Stimulated activated CD4-positive, alpha-beta T cell treated with anti-CD3 and anti-CD28 coated beads, Interleukin-1b, Interleukin-23, amount 100 ng/mL, for 24 hours (primary cell): ENCODE measurements at regions not wholly inside any gene's neighbourhood (a gene's known extent, or its start where the extent isn't known, plus 50 kb on each side); places are given as distances from the start of the nearest gene placed in this dataset.

Experiments
- DNase-seq, 4 experiments: peaks; one replicate each; pipeline ENCODE4 v3.0.0-alpha.2; 2020; ENCODE audit warnings: low read depth in 4 of 4, low spot score in 1 of 4

DNA sequence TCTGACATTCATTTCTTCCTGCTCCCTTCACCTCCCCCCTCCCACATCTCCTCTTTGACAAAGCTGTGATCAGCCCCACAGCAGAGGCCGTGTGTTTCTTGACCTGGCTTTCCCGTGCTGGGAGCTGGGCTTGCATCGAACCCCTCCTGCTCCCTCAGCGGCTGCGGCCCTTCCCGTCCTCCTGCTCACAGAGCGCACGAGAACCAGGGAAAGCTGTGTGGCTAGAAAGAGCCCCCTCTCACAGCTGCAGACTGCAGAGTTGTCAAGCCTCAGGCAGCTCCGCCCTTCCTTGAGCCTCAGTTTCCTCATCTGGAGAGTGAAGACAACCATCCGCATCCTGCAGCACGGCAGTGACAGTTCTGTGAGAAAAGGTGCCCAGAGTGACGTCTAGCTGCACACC lies 65.7 kb upstream of the GLI2 start:
- DNase-seq: no peak

DNA sequence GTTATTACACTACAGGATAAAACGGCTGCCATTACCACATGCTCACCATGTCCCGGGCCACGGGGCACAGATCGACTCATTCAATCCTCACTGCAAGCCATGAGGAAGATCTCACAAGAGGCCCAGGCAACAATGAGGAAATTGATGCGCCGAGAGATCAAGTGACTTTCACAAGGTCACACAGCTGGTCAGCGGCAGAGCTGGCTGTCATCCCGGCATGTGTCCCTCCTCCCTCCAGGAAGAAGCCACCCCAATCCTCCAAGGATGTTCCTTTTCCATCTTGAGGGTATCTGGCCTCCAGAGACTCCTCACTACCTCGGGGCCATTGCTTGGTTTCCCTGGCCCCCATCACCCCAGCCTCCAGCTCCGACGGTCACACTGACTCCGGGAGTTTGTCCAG lies 65.3 kb upstream of the GLI2 start:
- no peak for DNase-seq

DNA sequence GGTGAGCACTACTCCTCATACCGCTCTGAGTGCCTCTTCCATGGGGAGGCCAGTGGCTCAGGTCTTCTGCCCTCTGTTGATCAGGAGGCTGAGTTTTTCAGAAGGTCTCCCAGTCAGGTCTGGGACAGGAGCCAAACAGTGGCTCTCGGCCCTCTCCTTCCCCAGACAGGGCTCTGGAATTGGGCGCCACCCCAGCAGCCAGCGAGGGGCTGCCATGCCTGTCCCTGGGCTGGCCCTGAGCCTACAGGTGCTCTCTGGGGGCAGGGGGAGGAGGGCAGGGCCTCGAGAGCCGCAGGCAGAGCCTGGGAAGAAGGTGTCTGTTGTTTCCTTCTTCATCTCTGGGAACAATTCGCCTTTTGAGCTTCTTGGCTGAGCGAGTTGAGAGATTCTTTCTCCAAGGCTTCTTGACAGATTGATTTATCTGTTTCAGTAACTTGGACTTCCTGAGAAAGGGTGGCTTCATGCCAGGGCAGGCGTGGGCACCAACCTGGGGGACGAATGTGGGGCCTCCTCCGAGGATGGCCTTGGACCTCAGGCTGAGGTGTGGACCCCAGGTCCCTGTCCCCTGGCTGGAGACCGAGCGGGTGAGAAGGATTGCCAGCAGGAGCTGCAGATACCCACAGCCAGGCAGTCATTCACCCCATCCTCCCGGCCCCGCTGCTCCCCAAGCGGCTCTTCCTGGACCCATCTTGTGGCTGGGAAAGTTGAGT lies 64.7 kb upstream of the GLI2 start:
- no peak for DNase-seq

DNA sequence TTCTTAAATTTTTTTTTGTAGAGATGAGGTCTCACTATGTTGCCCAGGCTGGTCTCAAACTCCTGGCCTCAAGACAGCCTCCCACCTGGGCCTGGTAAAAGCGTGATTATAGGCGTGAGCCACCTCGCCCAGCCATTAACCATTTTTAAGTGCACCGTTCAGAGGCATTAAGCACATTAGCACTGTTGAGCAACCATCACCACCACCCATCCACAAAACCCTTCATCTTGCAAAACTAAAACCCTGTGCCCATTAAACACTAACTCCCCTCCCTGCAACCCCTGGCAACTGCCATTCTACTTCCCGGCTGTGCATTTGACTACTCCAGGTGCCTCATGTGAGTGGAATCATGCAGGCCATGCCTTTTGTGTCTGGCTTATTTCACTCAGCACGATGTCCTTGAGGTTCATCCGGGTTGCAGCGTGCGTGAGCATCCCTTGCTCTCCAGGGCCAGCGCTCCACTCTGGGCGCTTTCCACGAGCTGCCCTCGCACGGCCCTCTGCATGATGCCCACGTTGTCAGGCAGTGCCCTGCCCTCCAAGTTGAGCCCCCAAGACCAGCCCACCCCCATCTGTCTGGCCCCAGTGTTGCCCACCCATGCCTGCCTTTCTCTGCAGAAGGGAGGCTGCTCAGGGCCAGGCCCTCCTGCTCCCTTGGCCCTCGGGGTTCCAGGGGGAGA lies 63.0 kb upstream of the GLI2 start:
- no peak for DNase-seq

DNA sequence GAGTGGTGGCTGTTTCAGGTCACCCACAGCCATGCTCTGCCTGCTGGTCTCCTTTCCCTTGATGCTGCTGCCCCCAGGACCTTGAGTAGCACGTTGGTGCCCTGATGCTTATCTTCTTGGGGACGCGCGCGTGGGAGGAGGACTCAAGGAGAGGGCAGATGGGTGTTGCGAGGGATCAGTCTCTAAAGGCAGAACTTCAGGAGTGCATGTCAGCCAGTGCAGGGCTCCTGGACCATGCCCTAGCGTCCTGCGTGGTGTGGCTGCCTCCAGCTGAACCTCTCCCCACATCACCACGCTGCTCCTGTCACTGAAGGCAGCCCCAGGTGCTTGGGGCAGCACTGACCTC lies 62.5 kb upstream of the GLI2 start:
- no peak for DNase-seq

DNA sequence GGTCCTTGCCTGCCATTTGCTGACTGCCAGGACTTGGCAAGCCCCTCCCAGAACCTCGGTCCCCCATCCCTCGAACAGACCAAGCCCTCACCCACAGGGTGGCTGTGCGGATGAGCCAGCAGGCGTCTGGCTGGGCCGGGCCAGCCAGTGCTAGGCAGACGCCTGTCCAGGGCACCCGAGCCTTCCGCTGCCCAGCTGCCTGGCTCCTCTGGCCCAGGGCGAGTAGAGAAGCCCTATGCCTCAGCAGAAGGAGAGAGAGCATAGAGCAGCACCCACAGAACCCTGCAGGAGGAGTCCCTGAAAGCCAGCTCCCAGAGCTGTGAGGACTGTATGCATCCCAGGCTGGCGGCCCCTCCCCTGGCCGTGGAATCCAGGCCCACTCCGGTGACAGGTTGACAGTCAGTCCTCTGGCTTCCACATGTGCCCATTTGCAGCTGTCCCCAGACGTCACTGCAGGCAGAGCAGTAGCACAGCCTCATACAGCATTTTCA lies 62.1 kb upstream of the GLI2 start:
- DNase-seq: no peak

DNA sequence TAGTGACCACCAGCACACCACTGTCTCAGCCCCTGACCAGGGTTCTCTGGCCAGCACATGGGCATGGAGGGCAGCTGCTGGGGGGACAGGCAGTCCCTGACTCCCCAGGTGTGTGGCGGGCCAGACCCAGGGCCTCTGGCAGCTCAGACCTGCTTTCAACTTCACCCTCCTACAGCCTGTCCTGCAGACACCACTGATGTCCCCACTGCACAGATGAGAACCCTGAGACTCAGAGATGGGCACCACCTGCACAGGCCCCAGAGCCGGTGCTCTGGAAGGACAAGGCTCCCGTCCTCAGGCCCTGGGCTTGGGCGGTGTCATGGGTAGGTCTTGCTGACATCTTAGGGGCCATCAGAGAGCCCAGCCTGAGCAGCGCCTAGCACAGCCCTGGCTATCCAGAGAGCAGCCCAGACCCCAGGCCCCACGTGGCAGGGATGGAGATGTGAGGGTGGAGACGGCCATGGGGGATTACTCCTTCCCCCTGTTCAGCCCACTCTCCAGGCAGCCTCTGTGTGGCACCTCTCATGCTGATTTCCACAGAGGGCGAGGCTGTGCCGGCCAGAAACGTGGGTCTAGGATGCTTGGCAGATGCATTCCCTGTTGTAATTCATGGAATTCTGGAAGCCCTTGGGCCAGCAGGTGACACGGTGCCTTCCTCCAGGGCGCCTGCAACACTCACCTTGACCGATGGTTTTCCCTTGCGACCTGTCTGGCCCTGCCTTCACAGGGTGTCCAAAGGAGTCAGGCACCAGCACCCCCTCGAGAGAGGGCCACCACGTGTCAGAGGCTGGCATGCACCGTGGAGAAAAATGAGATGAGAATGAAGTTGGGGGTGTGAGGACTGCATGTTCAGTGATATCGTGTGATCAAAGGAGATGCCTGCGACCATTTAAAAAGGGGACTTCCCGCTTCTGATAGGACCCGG lies 61.2 kb upstream of the GLI2 start:
- DNase-seq: no peak

DNA sequence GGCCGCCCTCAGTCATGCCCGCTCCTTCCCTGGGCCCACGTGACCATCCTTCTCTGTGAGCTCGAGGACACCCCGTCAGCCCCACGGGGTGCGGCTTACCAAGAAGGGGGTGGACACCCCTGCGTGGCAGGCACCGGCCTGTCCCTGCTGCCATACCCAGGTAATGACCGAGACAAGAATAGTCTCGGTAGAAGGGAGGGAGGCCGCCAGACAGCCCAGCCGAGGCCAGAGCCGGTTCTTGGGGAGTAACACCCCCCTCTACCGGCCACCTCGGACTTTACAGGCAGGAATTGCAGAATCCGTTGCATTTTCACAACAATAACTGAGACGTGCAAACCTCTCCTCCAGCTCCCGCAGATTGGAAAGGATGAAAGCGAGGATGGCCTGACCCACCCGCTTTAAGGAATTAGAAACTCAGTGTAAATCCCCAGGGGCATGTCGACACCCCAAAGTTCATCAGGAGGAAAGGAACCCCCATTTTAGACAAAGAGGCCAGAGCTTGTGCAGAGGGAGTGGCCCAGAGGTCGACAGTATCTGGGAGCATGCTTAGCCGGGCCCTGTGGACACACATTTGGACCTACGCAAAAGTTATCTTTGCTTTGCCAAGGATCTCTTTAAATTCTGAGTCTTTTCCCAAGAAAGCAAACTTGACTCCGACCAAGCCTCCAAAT lies 60.1 kb upstream of the GLI2 start:
- peak in 3 of 4 experiments; percentile 13 to 37 (median 21) for DNase-seq

DNA sequence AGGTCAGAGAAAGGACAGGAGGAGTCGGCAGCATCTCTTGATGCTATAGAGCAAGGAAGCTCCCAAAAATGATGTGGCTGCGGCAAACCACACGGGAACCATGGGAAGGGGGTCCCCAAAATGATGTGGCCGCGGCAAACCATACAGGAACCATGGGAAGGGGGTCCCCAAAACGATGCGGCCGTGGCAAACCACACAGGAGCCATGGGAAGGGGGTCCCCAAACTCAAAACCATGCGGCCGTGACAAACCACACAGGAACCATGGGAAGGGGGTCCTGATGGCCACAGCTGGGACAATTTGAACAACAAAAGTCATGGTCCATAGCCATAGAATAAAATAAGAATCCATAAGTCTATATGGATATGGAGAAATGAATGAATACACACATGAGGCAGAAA lies 58.4 kb upstream of the GLI2 start:
- no peak for DNase-seq

DNA sequence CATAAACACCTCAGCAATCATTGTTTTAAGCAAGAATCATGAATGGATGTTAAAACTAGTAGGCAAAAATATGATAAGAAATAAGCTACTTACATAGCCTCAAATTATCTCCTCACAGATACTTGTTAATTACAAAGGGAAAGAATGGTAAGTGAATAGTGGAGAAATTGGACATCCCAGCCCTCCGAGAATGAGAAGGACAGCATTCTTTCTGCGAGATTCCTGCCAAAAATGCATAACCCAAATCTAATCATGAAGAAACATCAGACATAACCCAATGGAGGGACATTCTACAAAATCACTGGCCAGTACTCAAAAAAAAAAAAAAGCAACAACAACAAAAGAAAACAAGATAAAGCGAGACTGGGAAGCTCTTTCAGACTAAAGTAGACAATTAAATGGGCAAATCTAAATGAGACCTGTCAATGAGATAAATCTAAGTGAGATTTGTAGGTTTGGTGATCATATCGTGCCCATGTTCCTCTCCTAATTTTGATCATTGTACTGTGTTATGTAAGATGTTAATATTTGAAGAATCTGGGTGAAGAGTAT lies 57.9 kb upstream of the GLI2 start:
- no peak for DNase-seq

DNA sequence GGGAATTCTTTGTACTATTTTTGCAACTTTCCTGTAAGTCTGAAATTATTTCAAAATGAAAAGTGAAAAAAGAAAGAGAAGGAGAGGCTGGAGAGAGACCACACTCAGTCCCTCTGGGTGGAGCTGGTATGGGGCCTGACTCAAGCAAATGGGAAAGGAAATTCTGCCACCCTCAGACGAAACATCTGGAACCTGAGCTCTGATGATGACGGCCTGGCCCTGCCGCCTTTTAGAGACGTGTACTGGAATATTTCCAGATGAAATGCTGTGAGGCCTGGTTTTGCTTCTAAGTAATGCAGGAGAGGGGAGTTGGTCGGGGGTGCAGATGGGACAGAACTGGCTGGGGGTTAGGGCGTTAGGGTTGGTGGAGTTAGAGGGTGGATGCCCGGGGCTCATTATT lies 57.4 kb upstream of the GLI2 start:
- no peak for DNase-seq

DNA sequence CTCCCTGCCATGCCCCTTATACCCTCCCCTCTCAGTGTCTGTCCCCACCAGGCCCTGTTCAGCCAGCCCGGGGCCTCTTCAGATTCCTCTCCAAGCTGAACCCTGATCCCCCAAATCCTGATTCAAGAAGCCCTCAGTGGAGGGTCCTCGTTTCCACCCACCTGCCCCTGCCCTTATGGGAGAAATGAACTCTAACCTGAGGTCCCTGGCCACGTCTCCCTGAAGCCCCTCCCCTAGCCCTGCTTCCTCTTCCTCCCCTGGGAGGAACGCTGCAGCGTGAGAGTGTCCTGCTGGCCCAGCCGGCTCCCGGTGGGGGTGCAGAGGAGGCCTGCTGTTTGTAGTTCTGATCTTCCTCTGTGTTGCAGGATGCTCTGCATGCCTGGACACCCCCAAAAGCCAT lies 56.7 kb upstream of the GLI2 start:
- DNase-seq: no peak

DNA sequence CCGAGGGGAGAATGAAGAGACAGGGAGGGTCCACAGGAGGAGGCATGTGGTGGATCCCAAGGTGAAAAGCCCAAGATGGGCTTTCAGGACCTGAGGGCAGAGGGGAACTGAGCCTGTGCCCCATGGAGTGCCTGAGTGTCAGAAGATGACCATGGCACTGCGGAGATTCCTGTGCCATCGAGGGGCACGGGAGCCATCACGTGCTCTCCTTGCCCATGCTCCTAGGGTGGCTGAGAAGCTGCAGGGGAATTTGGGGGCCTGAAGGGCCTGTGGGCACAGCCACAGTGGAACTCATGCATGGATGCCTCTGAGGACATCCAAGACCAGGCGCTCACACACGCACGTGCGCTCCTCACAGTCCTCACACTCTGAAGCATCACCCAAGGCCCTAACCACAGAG lies 56.1 kb upstream of the GLI2 start:
- DNase-seq: no peak

DNA sequence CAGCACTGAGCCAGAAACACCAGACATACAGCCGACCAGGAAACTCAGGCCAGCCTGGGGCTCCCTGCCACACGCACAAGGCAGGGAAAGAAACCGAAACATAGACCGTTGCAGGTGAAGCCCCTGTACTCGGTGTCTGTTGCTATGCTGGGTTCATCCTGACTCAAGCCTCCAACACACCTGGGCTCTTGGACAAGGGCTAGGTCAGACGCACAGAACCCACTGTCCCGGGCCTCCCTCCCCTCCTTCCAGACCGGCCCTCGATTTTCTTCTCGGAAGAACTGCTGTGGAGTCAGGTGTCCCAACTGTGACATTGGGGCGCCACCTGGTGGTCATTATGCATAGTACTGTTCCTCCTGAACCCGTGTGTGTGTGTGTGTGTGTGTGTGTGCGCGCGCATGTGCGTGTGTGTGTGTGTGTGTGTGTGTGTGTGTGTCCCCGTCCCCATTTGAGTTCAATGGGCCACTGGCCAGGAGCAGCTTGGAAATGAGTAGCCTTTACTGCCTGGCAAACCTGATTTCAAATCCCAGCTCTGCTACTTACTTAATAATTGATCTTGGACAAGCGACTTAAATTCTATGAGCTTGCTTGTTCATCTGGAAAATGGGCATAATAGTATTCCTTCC lies 55.4 kb upstream of the GLI2 start:
- peak; percentile 57 to 64 (median 61) for DNase-seq

DNA sequence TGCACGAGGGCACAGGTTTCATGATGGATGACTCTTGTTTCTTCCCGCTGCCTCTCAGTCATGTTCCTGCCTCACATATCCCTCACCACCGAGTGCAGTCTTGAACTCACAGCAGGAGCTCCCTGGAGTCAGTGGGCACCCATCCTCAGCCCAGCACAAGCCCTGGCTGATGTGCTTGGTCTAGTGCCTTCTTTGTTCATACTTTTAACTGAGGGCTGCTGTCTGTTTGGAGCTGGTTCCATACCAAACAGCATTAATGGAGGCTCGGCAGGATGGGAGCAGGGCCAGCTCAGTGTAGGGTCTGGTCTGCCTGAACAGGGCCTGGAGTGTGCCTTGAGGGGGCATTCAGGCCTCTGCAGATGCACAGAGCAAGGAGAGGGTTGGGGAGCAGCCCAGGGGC lies 54.5 kb upstream of the GLI2 start:
- DNase-seq: no peak

DNA sequence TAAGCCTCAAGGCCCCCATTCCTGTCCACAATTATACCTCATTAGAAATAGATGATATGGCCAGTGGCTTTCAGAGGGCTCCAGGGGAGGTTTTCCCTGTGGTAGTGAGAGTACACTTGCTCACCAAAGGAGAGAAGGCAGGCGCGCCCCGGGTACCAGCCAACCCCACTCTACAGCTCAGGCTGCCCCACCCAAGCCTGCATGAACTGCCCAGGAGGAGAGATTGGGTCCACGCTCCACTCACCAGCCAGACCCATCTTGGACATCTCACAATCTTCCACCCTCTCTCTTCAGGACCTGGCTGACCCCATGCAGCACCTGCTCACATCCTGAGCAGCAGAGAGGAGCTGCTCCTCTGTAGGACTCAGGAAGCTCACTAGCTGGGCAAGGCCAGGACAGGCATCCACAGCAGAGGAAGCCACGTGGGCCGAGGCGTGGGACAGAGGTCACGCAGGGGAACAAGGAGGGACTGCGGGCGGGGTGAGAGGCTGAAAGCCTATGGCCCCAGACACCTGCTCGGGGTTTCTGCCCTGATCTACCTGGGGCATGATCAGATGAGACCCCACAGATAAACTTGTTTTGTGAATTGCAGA lies 53.9 kb upstream of the GLI2 start:
- DNase-seq: no peak

DNA sequence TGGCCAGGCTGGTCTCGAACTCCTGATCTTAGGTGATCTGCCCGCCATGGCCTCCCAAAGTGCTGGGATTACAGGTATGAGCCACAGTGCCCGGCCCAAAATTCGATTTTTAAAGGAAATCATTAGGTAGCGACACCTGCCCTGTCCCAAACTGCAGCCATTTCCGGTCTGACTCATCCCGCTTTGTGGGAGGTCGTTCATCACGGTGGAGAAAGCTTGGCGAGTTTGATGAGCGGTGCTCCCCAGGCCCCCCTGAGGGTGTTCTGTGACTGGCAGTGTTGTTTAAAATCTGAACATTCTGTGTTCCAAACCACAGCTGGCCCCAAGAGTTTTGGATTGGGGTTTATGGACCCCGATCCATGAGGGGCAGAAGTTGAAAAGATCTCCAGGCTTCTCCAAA lies 53.0 kb upstream of the GLI2 start:
- no peak for DNase-seq

DNA sequence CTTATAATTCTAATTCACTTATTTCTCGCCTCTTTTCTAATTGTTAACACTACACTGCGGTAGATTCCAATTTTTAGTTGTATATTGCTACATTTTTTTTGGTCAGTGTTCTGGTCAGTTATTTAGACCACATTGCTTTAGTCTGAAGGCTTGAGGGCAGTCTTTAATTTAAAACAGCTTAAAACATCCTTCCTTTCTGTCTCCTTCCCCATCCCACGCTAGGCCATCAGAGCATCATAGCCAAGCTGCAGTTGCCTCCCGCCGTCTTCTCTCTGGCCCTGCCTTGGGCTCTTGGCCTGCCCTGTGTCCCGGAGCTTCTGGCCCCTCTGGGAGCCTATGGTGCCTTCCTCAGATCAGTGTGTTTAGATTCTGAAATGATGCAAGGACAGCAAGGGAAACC lies 52.6 kb upstream of the GLI2 start:
- DNase-seq: no peak

DNA sequence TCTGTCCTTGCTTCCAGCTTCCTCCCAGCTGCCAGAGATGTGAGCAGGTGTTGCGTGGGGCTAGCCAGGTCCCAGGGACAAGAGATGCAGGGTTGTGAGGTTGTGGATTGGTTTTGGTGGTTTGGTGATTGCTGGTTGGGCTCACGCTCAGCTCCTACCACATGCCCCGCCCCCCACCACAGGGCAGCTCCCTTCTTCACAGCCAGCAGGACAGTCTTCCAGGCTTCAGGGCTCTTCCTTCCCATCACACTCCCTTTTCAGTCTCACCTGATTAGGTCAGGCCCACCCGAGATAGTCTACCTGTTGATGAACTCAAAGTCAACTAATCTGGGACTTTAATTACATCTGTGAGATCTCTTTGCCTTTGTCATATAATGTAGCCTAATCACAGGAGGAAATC lies 52.0 kb upstream of the GLI2 start:
- DNase-seq: no peak
